ENCODE measurements at regions not wholly inside any gene's neighbourhood (a gene's known extent, or its start where the extent isn't known, plus 50 kb on each side); places are given as distances from the start of the nearest gene placed in this dataset.
"Not testable (repeated sequence)": the region's sequence is repeated elsewhere in the genome, so short reads cannot be mapped to it uniquely, and the experiment has no call there.

DNA sequence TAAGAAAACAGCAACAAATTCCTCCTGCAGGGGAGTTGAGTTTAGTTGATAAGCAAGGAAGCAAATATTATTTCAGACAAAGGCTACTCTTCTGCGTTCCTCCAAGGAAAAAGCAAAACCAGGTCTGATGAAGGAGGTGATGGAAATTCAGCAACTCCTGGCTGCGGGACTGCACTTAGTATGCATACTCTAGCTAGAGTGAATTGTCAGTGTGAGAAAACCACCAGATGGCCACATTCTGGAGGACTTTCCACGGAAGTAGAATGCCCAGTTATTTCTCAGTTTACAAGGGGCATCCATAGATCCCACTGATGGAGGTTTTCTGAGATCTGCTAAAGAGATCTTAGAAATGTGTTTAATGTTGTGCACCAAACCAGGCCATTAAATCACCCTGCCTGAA, 338.6 kb upstream of the PUDP start:
- Mint-ChIP-seq H3K9me3 (no peaks in the 10 kb centered on the region), H3K27me3 (no peaks in the 10 kb centered on the region), H3K4me3 (no peak overlapping the region), H3K27ac (no peak overlapping the region), H3K36me3 (ENCODE audit: low read depth) (no peaks in the 10 kb centered on the region), H3K4me1 (ENCODE audit: low read depth) (no peaks in the 10 kb centered on the region)
- CTCF ChIA-PET, result no interaction called here
- POLR2A ChIA-PET, result no interaction called here
- DNase-seq (no peak), ATAC-seq (no peak)
- TF ChIP-seq, protein P1, sequence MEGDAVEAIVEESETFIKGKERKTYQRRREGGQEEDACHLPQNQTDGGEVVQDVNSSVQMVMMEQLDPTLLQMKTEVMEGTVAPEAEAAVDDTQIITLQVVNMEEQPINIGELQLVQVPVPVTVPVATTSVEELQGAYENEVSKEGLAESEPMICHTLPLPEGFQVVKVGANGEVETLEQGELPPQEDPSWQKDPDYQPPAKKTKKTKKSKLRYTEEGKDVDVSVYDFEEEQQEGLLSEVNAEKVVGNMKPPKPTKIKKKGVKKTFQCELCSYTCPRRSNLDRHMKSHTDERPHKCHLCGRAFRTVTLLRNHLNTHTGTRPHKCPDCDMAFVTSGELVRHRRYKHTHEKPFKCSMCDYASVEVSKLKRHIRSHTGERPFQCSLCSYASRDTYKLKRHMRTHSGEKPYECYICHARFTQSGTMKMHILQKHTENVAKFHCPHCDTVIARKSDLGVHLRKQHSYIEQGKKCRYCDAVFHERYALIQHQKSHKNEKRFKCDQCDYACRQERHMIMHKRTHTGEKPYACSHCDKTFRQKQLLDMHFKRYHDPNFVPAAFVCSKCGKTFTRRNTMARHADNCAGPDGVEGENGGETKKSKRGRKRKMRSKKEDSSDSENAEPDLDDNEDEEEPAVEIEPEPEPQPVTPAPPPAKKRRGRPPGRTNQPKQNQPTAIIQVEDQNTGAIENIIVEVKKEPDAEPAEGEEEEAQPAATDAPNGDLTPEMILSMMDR (IDR thresholded peaks at IDR 0.05), result no peak
- intact Hi-C loops (cut with micrococcal nuclease), result no loop called here

DNA sequence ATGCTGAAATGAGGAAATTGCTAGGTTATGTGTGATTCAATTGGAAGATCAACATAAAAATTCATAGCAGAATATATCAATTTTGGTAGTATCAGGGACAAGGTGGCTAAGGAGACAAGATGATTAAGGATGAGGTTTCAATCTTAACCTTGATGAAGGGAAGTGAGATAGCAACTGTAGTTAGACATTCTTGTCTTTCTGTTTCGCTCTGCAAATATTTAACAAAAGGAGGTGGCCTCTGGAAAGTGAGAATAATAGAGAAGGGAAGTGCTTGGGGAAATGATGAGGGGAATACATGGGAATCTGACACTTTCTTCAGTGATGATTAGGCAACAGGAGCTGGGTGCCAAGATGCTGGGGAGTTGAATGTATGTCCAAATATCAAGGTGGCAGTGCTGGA, 337.1 kb upstream of the PUDP start:
- no peaks in the 10 kb centered on the region for H3K36me3 Mint-ChIP-seq (ENCODE audit: low read depth)
- intact Hi-C loops (cut with micrococcal nuclease), result no loop called here
- ChIA-PET POLR2A (no interaction called here), CTCF (no interaction called here)
- TF ChIP-seq, protein P1 (IDR thresholded peaks at IDR 0.05), result no peak
- H3K9me3 Mint-ChIP-seq, result no peaks in the 10 kb centered on the region
- H3K4me3 Mint-ChIP-seq, result no peak overlapping the region
- DNase-seq (no peak), ATAC-seq (no peak)
- H3K4me1 Mint-ChIP-seq (ENCODE audit: low read depth), result no peaks in the 10 kb centered on the region
- H3K27me3 Mint-ChIP-seq, result no peaks in the 10 kb centered on the region
- no peak overlapping the region for H3K27ac Mint-ChIP-seq

DNA sequence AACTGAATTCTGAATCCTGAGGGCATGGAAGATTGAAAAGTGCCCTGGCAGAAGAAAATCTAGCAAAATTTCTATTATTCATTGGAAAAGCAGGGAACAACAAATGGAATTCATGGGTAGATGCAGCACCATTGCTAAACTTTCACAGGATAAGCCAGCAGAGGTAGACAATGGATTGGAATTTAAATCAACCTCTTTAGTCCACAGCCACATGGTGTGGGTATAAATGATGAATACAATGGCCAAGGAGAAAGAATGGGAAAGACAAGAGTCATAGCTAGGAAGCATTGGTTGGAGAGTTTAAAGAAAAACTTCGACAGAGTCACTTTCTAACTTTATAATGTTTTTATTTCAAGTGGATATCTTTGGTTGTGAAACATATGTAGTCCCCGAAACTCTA, 332.8 kb upstream of the PUDP start:
- H3K27me3 Mint-ChIP-seq, result no peaks in the 10 kb centered on the region
- TF ChIP-seq, protein P1 (IDR thresholded peaks at IDR 0.05), result no peak
- no peak overlapping the region for H3K27ac Mint-ChIP-seq
- H3K4me1 Mint-ChIP-seq (ENCODE audit: low read depth), result no peaks in the 10 kb centered on the region
- no peak overlapping the region for H3K4me3 Mint-ChIP-seq
- ATAC-seq (no peak), DNase-seq (no peak)
- ChIA-PET POLR2A (no interaction called here), CTCF (no interaction called here)
- H3K36me3 Mint-ChIP-seq (ENCODE audit: low read depth), result no peaks in the 10 kb centered on the region
- no peaks in the 10 kb centered on the region for H3K9me3 Mint-ChIP-seq
- intact Hi-C loops (cut with micrococcal nuclease), result no loop called here

DNA sequence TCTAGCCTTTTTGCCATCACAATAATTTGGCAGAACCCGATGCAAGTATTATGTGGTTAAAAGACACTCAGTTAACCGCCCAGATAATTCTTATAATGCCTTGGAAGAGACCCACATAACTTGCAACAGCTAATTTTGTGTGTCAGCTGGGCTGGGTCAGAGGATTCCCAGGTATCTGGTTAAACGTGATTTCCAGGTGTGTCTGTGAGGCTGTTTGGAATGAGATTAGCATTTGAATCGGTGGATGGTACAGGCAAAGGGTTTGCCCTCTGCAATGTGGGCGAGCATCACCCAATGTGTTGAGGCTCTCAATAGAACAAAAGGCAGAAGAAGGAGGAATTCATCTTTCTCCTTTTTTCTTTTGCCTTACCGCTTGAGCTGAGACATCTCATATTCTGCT, 314.2 kb upstream of the PUDP start:
- Mint-ChIP-seq H3K27me3 (no peaks in the 10 kb centered on the region), H3K4me1 (ENCODE audit: low read depth) (no peaks in the 10 kb centered on the region), H3K36me3 (ENCODE audit: low read depth) (no peaks in the 10 kb centered on the region), H3K9me3 (no peaks in the 10 kb centered on the region), H3K27ac (no peak overlapping the region), H3K4me3 (no peak overlapping the region)
- ChIA-PET CTCF (no interaction called here), POLR2A (no interaction called here)
- TF ChIP-seq, protein P1 (IDR thresholded peaks at IDR 0.05), result no peak
- DNase-seq, result no peak
- ATAC-seq, result no peak
- intact Hi-C loops (cut with micrococcal nuclease), result no loop called here

DNA sequence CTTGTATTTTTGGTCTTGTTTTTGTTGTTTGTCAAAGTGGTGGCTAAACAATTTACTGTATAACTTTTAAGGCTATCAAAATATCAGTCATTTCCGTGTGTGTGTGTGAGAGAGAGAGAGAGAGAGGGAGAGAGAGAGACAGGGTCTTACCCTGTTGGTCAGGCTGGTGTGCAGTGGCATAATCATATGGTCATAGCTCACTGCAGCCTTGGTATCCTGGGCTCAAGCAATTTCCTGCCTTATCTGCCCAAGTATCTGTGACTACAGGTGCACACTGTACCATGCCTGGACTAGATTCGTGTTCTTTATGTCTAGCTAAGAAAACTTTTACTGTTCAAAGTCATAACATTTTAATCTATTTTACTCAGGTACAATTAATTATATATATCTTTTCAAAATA, 313.1 kb upstream of the PUDP start:
- H3K4me3 Mint-ChIP-seq; intact Hi-C loops (cut with micrococcal nuclease); ATAC-seq; H3K4me1 Mint-ChIP-seq (ENCODE audit: low read depth); DNase-seq; H3K27ac Mint-ChIP-seq; H3K27me3 Mint-ChIP-seq; H3K9me3 Mint-ChIP-seq; POLR2A ChIA-PET; H3K36me3 Mint-ChIP-seq (ENCODE audit: low read depth); CTCF ChIA-PET: not testable (repeated sequence)

DNA sequence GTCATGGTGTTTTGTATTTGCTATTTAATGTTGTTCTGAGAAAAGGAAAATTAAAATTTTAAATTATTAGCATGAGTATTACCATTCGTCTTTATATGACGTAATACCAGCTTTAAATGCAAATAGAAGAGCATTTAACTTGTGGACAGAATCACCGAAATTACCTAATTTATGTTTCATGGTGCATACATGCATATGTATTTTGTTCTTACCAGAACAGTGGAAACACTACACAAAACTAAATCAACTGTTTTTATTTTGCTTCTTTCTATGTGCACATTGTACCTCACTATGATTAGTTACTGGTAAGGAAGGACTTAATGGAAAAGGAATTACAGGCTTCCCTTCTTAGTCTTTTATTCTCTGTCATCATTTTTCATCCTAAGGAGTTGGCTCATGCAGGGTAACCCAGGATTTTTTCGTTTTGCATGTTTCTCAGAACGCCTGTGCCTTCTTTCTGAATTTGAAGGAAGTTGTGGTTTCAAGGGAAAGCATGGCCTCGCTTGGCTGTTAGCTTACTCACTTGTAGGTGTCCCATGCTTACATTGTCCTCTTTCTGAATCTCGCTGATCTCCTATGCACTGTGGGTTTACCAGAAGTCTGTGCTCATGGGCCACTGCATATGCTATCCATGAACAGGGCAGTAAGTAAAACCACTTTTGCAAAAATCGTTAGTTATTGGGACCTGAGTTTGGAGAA, 300.0 kb upstream of the PUDP start:
- ChIA-PET CTCF (no interaction called here), POLR2A (no interaction called here)
- Mint-ChIP-seq H3K4me1 (ENCODE audit: low read depth) (no peaks in the 10 kb centered on the region), H3K36me3 (ENCODE audit: low read depth) (no peaks in the 10 kb centered on the region), H3K27ac (no peak overlapping the region), H3K4me3 (no peak overlapping the region), H3K9me3 (no peaks in the 10 kb centered on the region), H3K27me3 (no peaks in the 10 kb centered on the region)
- DNase-seq (no peak), ATAC-seq (no peak)
- TF ChIP-seq, protein P1 (IDR thresholded peaks at IDR 0.05), result no peak
- intact Hi-C loops (cut with micrococcal nuclease), result no loop called here

Data from activated CD8-positive, alpha-beta T cell treated with anti-CD3 and anti-CD28 coated beads for 36 hours (primary cell).